ENCODE measurements at regions not wholly inside any gene's neighbourhood (a gene's known extent, or its start where the extent isn't known, plus 50 kb on each side); places are given as distances from the start of the nearest gene placed in this dataset.

DNA sequence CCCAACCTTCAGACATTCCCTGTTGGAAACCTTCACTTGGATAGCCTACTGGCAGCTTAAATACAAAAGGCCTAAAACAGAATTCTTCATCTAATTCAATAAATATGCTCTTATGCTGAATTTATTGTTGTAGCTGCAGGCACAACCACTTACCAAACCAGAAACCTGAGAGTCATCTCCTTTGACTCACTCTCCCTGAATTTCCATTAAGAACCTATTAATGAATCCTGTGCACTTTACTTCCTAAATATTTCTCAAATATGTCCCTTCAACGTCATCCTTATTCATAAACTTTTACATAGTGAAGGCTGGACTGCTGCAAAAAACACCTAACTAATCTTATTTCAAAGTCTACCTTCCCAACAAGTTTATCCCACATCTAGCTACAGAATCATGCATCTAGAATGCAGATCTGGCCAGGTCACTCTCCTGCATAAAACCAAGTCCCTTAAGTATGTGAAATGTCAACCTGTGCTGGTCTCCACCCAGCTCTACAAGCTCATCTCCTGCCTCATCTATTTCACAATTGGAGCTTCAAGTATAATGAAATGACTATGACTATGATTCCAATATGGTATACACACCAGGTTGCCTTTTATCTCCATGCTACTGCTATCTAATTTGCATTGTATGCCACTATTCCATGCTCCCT is 354.2 kb downstream of the ZEB2 start:
- no peaks in the 10 kb centered on the region for H3K4me1 ChIP-seq (ENCODE audit: control insufficient read depth in 2 of 2, insufficient read depth in 2 of 2, low read length in 2 of 2)
- H3K4me3 ChIP-seq (ENCODE audit: low read length in 2 of 2): no peak overlapping the region
- 100% methylated on average over 1 of the region's 1 CpG for WGBS
- H3K27me3 ChIP-seq (ENCODE audit: control insufficient read depth in 2 of 2, insufficient read depth in 1 of 2, low read length in 1 of 2): no peaks in the 10 kb centered on the region
- no peak overlapping the region for H3K27ac ChIP-seq (ENCODE audit: low read depth in 1 of 2, low read length in 1 of 2)
- H3K9me3 ChIP-seq (ENCODE audit: control insufficient read depth in 2 of 2, insufficient read depth in 1 of 2, low read length in 1 of 2): no peaks in the 10 kb centered on the region
- no peaks in the 10 kb centered on the region for H3K36me3 ChIP-seq (ENCODE audit: control insufficient read depth in 2 of 2, insufficient read depth in 2 of 2, low read length in 1 of 2)
- no peak for DNase-seq (ENCODE audit: low read depth in 6 of 9, low spot score in 9 of 9)

DNA sequence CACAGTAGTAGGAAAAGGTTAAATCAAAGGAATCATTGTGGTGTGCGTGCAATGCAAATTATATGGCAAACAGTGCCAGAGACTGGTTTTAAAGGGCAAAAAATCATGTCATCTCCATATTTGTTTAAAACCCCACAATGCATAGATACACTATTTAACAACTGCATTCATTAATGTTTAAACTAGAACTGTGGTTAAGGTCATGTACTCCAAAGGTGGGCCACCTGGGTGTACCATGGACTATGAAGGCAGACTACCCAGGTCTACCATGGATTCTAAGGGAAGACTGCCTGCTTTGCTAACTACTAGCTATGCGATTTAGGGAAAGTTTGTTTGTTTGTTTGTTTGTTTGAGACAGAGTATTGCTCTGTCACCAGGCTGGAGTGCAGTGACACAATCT is 356.3 kb downstream of the ZEB2 start:
- 97% methylated on average over 2 of the region's 2 CpGs for WGBS
- Histone ChIP-seq H3K9me3 (ENCODE audit: control insufficient read depth in 2 of 2, insufficient read depth in 1 of 2, low read length in 1 of 2) (no peaks in the 10 kb centered on the region), H3K4me1 (ENCODE audit: control insufficient read depth in 2 of 2, insufficient read depth in 2 of 2, low read length in 2 of 2) (no peaks in the 10 kb centered on the region), H3K36me3 (ENCODE audit: control insufficient read depth in 2 of 2, insufficient read depth in 2 of 2, low read length in 1 of 2) (no peaks in the 10 kb centered on the region), H3K4me3 (ENCODE audit: low read length in 2 of 2) (no peak overlapping the region), H3K27ac (ENCODE audit: low read depth in 1 of 2, low read length in 1 of 2) (no peak overlapping the region), H3K27me3 (ENCODE audit: control insufficient read depth in 2 of 2, insufficient read depth in 1 of 2, low read length in 1 of 2) (no peaks in the 10 kb centered on the region)
- DNase-seq (ENCODE audit: low read depth in 6 of 9, low spot score in 9 of 9): no peak

DNA sequence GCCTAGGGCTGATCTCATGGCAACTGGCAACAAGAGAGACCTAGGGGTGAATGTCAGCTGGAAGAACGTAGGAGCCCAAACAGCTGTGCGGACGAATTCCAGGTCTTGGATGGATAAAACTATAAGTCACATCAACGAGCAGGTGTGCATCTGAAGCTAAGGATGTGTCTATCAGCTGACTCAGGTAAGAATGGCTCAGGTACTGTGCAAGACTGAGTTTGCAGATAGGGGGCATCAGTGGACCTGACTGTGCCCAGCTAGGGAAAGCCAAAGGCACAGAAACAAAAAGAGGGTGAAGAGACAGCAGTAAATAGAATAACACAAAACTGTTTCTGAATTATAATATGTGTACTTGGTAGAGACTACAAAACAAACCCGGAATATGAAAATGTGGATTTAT is 357.3 kb downstream of the ZEB2 start:
- H3K4me3 ChIP-seq (ENCODE audit: low read length in 2 of 2): no peak overlapping the region
- H3K36me3 ChIP-seq (ENCODE audit: control insufficient read depth in 2 of 2, insufficient read depth in 2 of 2, low read length in 1 of 2): no peaks in the 10 kb centered on the region
- H3K27ac ChIP-seq (ENCODE audit: low read depth in 1 of 2, low read length in 1 of 2): no peak overlapping the region
- no peaks in the 10 kb centered on the region for H3K4me1 ChIP-seq (ENCODE audit: control insufficient read depth in 2 of 2, insufficient read depth in 2 of 2, low read length in 2 of 2)
- no peaks in the 10 kb centered on the region for H3K27me3 ChIP-seq (ENCODE audit: control insufficient read depth in 2 of 2, insufficient read depth in 1 of 2, low read length in 1 of 2)
- no peaks in the 10 kb centered on the region for H3K9me3 ChIP-seq (ENCODE audit: control insufficient read depth in 2 of 2, insufficient read depth in 1 of 2, low read length in 1 of 2)
- peak in 6 of 9 donors; percentile 8 to 57 (median 14) for DNase-seq (ENCODE audit: low read depth in 6 of 9, low spot score in 9 of 9)
- 91% methylated on average over 5 of the region's 5 CpGs for WGBS

DNA sequence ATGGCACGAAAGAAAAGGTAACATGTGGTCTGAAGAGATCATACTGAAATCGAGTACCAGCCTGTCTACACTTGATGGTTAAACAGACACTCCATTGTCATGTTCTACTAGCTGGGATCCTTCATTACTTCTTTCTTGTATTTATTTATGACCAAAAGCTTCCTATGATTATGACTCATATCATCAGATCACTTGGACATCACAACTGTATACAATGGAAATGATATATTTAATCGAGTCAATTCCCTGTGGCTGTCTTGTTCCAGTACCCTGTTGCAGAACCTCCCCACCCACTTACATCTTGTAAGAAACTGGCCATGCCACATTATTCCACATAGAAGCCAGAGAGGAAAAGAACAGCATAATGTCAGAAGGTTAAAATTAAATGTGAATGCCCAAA is 358.9 kb downstream of the ZEB2 start:
- WGBS: 97% methylated on average over 3 of the region's 3 CpGs
- no peak overlapping the region for H3K27ac ChIP-seq (ENCODE audit: low read depth in 1 of 2, low read length in 1 of 2)

DNA sequence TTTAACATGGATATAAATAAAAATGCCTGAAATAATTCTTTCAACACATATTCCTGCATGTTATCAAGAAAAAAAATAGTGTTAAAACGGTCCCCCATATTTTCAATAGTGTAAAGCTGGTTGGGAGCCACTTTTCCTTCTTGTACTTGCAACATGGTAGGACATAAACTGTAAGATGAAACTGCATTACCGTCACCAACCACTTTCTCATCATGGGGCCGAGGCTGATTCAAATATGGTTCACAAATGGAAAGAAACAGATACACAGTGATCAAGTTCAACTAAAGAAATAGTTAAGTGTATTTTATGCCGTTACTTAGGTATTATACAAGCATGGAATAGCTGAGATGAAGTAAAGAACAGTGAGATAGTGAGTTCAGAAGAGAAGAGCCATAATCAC is 360.7 kb downstream of the ZEB2 start:
- Histone ChIP-seq H3K9me3 (ENCODE audit: control insufficient read depth in 2 of 2, insufficient read depth in 1 of 2, low read length in 1 of 2) (no peaks in the 10 kb centered on the region), H3K4me1 (ENCODE audit: control insufficient read depth in 2 of 2, insufficient read depth in 2 of 2, low read length in 2 of 2) (no peaks in the 10 kb centered on the region), H3K27me3 (ENCODE audit: control insufficient read depth in 2 of 2, insufficient read depth in 1 of 2, low read length in 1 of 2) (no peaks in the 10 kb centered on the region), H3K36me3 (ENCODE audit: control insufficient read depth in 2 of 2, insufficient read depth in 2 of 2, low read length in 1 of 2) (no peaks in the 10 kb centered on the region), H3K27ac (ENCODE audit: low read depth in 1 of 2, low read length in 1 of 2) (no peak overlapping the region), H3K4me3 (ENCODE audit: low read length in 2 of 2) (no peak overlapping the region)
- 98% methylated on average over 4 of the region's 4 CpGs for WGBS
- no peak for DNase-seq (ENCODE audit: low read depth in 6 of 9, low spot score in 9 of 9)

More for the DNA sequence above, 358.9 kb downstream of the ZEB2 start:
- Histone ChIP-seq H3K9me3 (ENCODE audit: control insufficient read depth in 2 of 2, insufficient read depth in 1 of 2, low read length in 1 of 2) (no peaks in the 10 kb centered on the region), H3K4me1 (ENCODE audit: control insufficient read depth in 2 of 2, insufficient read depth in 2 of 2, low read length in 2 of 2) (no peaks in the 10 kb centered on the region), H3K4me3 (ENCODE audit: low read length in 2 of 2) (no peak overlapping the region), H3K27me3 (ENCODE audit: control insufficient read depth in 2 of 2, insufficient read depth in 1 of 2, low read length in 1 of 2) (no peaks in the 10 kb centered on the region), H3K36me3 (ENCODE audit: control insufficient read depth in 2 of 2, insufficient read depth in 2 of 2, low read length in 1 of 2) (no peaks in the 10 kb centered on the region)
- no peak for DNase-seq (ENCODE audit: low read depth in 6 of 9, low spot score in 9 of 9)

DNA sequence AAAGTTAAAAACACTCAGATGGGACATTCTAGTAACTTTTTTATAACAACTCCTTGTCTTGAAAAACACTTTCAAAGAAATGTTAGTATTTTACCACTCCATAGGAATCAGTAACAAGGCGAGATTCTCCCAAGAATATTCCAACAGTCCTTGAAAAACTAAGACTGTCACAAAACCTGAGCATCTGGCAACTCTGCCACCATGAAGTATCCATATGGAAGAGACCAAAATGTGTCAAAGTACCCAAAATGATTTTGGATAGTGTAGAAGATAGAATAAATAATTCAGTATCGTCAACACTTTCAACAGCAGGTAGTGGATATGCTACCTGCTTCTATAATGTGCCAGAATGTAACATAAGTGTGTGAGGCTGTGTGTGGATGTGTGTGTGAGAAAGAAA is 361.8 kb downstream of the ZEB2 start:
- no peaks in the 10 kb centered on the region for H3K27me3 ChIP-seq (ENCODE audit: control insufficient read depth in 2 of 2, insufficient read depth in 1 of 2, low read length in 1 of 2)
- no peaks in the 10 kb centered on the region for H3K4me1 ChIP-seq (ENCODE audit: control insufficient read depth in 2 of 2, insufficient read depth in 2 of 2, low read length in 2 of 2)
- H3K27ac ChIP-seq (ENCODE audit: low read depth in 1 of 2, low read length in 1 of 2): no peak overlapping the region
- H3K4me3 ChIP-seq (ENCODE audit: low read length in 2 of 2): no peak overlapping the region
- no peaks in the 10 kb centered on the region for H3K9me3 ChIP-seq (ENCODE audit: control insufficient read depth in 2 of 2, insufficient read depth in 1 of 2, low read length in 1 of 2)
- H3K36me3 ChIP-seq (ENCODE audit: control insufficient read depth in 2 of 2, insufficient read depth in 2 of 2, low read length in 1 of 2): no peaks in the 10 kb centered on the region
- no peak for DNase-seq (ENCODE audit: low read depth in 6 of 9, low spot score in 9 of 9)
- 97% methylated on average over 2 of the region's 2 CpGs for WGBS

DNA sequence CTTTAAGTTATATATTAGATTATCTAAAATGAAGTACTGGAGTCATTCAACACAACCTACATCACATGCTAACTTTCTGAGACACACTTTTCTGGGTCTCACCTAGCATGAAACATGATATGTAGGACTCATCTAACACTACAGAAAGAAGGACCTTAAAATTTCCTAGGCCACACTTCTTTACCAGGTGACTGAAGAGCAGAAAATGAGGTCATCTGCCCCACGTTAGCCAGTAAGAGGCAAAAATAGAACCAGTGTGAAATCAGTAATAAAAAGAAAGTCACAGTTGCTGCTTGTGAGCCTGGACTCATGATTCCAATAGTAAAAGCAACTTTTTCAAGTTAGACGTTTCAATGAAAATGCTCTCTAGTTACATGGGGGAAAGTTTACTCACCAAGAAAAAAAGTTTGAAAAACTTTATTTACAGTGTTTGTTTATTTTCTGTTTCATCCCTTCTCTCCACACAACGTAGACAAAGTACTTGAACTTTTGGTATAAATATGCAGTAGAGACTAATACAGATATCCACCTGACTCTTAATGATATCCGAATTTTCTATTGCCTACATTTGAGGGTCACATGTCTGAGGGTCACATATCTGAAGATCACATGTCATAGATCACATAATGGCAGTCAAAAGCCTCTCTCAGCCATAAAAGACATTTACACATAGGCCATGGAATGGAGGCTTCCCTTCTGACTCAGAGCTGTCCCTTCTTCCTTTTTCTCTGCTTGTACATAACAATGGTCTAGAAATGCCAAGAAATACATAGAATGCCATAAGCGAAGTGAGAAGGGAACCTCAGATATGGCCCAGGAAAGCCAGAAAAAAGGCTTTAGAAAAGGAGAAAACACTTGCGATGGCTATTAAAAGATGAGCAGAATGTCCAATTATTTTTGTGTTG is 362.9 kb downstream of the ZEB2 start:
- 96% methylated on average over 6 of the region's 6 CpGs for WGBS
- Histone ChIP-seq H3K4me3 (ENCODE audit: low read length in 2 of 2) (no peak overlapping the region), H3K27me3 (ENCODE audit: control insufficient read depth in 2 of 2, insufficient read depth in 1 of 2, low read length in 1 of 2) (no peaks in the 10 kb centered on the region), H3K4me1 (ENCODE audit: control insufficient read depth in 2 of 2, insufficient read depth in 2 of 2, low read length in 2 of 2) (no peaks in the 10 kb centered on the region), H3K9me3 (ENCODE audit: control insufficient read depth in 2 of 2, insufficient read depth in 1 of 2, low read length in 1 of 2) (no peaks in the 10 kb centered on the region), H3K27ac (ENCODE audit: low read depth in 1 of 2, low read length in 1 of 2) (no peak overlapping the region), H3K36me3 (ENCODE audit: control insufficient read depth in 2 of 2, insufficient read depth in 2 of 2, low read length in 1 of 2) (no peaks in the 10 kb centered on the region)
- no peak for DNase-seq (ENCODE audit: low read depth in 6 of 9, low spot score in 9 of 9)

DNA sequence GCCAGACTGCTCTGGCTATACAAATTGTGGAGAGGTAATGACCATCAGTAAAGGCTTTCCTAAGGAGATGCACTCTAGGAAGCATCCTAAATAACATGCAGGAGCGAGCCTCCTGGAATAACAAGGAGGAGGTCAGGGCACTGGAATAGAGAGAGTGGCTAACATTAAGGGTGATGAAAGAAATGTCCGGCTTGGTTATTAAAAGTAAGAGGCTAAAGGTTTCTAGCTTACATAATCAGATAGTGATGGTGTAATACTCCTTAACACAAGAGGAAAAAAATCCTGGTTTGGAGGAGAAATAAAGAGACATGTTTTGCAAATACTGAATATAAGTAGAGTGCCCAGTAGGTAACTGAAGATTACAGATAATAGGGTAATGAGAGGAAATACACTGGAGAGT is 365.7 kb downstream of the ZEB2 start:
- Histone ChIP-seq H3K9me3 (ENCODE audit: control insufficient read depth in 2 of 2, insufficient read depth in 1 of 2, low read length in 1 of 2) (no peaks in the 10 kb centered on the region), H3K4me3 (ENCODE audit: low read length in 2 of 2) (no peak overlapping the region), H3K27me3 (ENCODE audit: control insufficient read depth in 2 of 2, insufficient read depth in 1 of 2, low read length in 1 of 2) (no peaks in the 10 kb centered on the region), H3K27ac (ENCODE audit: low read depth in 1 of 2, low read length in 1 of 2) (no peak overlapping the region), H3K36me3 (ENCODE audit: control insufficient read depth in 2 of 2, insufficient read depth in 2 of 2, low read length in 1 of 2) (no peaks in the 10 kb centered on the region), H3K4me1 (ENCODE audit: control insufficient read depth in 2 of 2, insufficient read depth in 2 of 2, low read length in 2 of 2) (no peaks in the 10 kb centered on the region)
- no peak for DNase-seq (ENCODE audit: low read depth in 6 of 9, low spot score in 9 of 9)
- 96% methylated on average over 2 of the region's 2 CpGs for WGBS

DNA sequence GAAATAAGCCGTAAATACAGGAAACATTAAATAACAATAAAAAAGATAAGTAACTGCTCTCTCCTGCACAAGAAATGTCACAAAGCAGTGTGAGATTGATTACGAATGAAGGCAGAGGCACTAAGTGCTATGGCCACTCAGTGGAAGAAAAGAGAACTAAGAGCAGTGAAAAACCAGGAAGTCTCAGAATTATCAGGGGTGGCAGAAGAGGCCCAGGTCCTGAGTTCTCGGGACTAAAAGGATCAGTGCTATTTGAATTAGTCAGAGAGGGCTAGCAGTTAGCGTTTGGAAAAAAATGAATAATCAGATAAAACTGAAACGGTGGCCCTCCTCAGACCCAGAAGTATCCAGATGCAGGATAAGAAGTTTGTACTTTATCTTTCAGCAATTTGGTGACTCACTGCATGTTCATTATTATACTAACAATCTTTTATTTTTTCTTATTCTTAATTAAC is 367.1 kb downstream of the ZEB2 start:
- WGBS: 55% methylated on average over 5 of the region's 5 CpGs
- no peaks in the 10 kb centered on the region for H3K4me1 ChIP-seq (ENCODE audit: control insufficient read depth in 2 of 2, insufficient read depth in 2 of 2, low read length in 2 of 2)
- H3K27ac ChIP-seq (ENCODE audit: low read depth in 1 of 2, low read length in 1 of 2): no peak overlapping the region
- H3K36me3 ChIP-seq (ENCODE audit: control insufficient read depth in 2 of 2, insufficient read depth in 2 of 2, low read length in 1 of 2): no peaks in the 10 kb centered on the region
- no peaks in the 10 kb centered on the region for H3K9me3 ChIP-seq (ENCODE audit: control insufficient read depth in 2 of 2, insufficient read depth in 1 of 2, low read length in 1 of 2)
- no peak overlapping the region for H3K4me3 ChIP-seq (ENCODE audit: low read length in 2 of 2)
- DNase-seq (ENCODE audit: low read depth in 6 of 9, low spot score in 9 of 9): no peak
- H3K27me3 ChIP-seq (ENCODE audit: control insufficient read depth in 2 of 2, insufficient read depth in 1 of 2, low read length in 1 of 2): no peaks in the 10 kb centered on the region
